A549 (cell line): ENCODE measurements at regions not wholly inside any gene's neighbourhood (a gene's known extent, or its start where the extent isn't known, plus 50 kb on each side); places are given as distances from the start of the nearest gene placed in this dataset.

Source experiments
- CHD4 ChIP-seq: fragments of 200-600 bp; sonication (generic); IDR thresholded peaks from 2 replicates; pipeline ENCODE4 v1.6.1; 2016; ENCODE audit warnings: antibody characterized with exemption, mild to moderate bottlenecking, borderline replicate concordance
- CTCF ChIP-seq: fragments of >200 bp; sonication (Bioruptor Twin); formaldehyde crosslinking; IDR thresholded peaks from 3 replicates; pipeline ENCODE4 v1.5.1; 2016
- EP300 ChIP-seq, 2 experiments: fragments of >200 bp; sonication (Bioruptor Twin); formaldehyde crosslinking; IDR thresholded peaks; 2 replicates in 1 of 2; 3 replicates in 1 of 2; pipeline ENCODE4 v1.6.1; 2016 to 2017
- FOSB ChIP-seq: fragments of 250-450 bp; sonication (Bioruptor Pico); IDR thresholded peaks from 2 replicates; pipeline ENCODE4 v1.5.0; 2020; ENCODE audit warnings: mild to moderate bottlenecking, moderate library complexity
- HMGXB4 ChIP-seq: fragments of 250-450 bp; sonication (Bioruptor Pico); IDR thresholded peaks from 2 replicates; pipeline ENCODE4 v1.5.0; 2021; ENCODE audit warnings: mild to moderate bottlenecking, moderate library complexity, borderline replicate concordance
- JUN ChIP-seq, 2 experiments: fragments of >200 bp; sonication (Bioruptor Twin); formaldehyde crosslinking; IDR thresholded peaks; 2 replicates in 1 of 2; 3 replicates in 1 of 2; pipeline ENCODE4 v1.6.1; 2016 to 2017
- SMC3 ChIP-seq: fragments of >200 bp; sonication (Bioruptor Twin); formaldehyde crosslinking; IDR thresholded peaks from 3 replicates; pipeline ENCODE4 v1.6.1; 2018; ENCODE audit warnings: inconsistent platforms
- TF ChIP-seq, protein P1 (sequence below): fragments of 450-650 bp; IDR thresholded peaks from 2 replicates; pipeline ENCODE4 v1.6.1; 2014; ENCODE audit warnings: antibody characterized with exemption

- TF ChIP-seq, protein P1, sequence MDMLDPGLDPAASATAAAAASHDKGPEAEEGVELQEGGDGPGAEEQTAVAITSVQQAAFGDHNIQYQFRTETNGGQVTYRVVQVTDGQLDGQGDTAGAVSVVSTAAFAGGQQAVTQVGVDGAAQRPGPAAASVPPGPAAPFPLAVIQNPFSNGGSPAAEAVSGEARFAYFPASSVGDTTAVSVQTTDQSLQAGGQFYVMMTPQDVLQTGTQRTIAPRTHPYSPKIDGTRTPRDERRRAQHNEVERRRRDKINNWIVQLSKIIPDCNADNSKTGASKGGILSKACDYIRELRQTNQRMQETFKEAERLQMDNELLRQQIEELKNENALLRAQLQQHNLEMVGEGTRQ, result no peak
- TF ChIP-seq CTCF (no peak), SMC3 (no peak), EP300 (IDR thresholded peaks at IDR 0.05) (no peak), FOSB (CRISPR knock-in tag) (no peak), HMGXB4 (CRISPR knock-in tag) (no peak), JUN (IDR thresholded peaks at IDR 0.05) (no peak), CHD4 (no peak)
Measured at GRCh38 chr3:78348664-78349063, 1308.8 kb downstream of the ROBO2 start.
